ENCODE measurements at regions not wholly inside any gene's neighbourhood (a gene's known extent, or its start where the extent isn't known, plus 50 kb on each side); places are given as distances from the start of the nearest gene placed in this dataset.

DNA sequence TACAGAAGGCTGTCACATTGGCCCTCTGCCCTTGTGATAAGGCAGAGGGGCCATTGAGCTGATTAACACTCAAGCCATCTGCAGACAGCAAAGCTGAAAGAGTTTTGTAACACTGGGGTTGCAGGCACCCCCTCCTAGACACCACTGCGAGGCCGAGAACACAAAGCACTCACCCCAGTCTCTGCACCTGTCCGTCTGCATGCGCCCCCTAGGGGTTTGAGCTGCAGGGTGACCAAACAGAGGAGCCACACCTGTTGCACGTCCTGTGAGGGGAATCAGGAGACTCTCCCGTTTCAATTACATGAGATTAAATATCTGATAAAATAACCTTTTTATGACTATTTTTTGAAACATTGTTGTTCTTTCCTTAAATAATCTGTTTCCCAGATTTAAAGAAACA, 1180.4 kb downstream of the CDH9 start:
- ChIA-PET POLR2A (no interaction called here), CTCF (no interaction called here)
- TF ChIP-seq, protein P1, sequence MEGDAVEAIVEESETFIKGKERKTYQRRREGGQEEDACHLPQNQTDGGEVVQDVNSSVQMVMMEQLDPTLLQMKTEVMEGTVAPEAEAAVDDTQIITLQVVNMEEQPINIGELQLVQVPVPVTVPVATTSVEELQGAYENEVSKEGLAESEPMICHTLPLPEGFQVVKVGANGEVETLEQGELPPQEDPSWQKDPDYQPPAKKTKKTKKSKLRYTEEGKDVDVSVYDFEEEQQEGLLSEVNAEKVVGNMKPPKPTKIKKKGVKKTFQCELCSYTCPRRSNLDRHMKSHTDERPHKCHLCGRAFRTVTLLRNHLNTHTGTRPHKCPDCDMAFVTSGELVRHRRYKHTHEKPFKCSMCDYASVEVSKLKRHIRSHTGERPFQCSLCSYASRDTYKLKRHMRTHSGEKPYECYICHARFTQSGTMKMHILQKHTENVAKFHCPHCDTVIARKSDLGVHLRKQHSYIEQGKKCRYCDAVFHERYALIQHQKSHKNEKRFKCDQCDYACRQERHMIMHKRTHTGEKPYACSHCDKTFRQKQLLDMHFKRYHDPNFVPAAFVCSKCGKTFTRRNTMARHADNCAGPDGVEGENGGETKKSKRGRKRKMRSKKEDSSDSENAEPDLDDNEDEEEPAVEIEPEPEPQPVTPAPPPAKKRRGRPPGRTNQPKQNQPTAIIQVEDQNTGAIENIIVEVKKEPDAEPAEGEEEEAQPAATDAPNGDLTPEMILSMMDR (IDR thresholded peaks at IDR 0.05; ENCODE audit: insufficient read depth, low read length, missing control alignments) = no peak
- DNase-seq (ENCODE audit: low read depth, low spot score) = no peak
- no peak overlapping the region for H3K4me3 ChIP-seq (ENCODE audit: low read depth, low read length)

DNA sequence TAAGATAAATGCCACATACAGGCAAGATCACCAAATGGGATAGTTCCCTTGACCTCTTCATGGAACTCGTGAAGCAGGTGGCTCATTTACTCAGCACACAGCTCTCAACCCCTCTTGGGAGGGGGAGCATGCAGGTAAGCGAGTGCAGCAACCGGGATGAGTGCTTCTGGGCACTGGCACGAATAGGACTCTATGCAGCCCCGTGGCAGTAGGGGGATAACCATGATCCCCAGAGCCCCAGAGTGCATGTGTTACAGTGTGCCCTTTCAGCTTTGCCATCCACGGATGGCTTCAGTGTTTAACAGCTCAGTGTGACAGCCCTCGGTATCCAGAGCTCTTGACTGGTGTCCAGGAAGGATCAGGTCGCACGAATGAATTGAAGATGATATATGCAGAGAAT, 1187.1 kb downstream of the CDH9 start:
- CTCF ChIA-PET = no interaction called here
- TF ChIP-seq, protein P1 (IDR thresholded peaks at IDR 0.05; ENCODE audit: insufficient read depth, low read length, missing control alignments) = no peak
- POLR2A ChIA-PET = no interaction called here
- H3K4me3 ChIP-seq (ENCODE audit: low read depth, low read length) = no peak overlapping the region
- no peak for DNase-seq (ENCODE audit: low read depth, low spot score)

- H3K4me3 ChIP-seq (ENCODE audit: low read depth, low read length) = no peak overlapping the region
- POLR2A ChIA-PET = no interaction called here
- TF ChIP-seq, protein P1 (IDR thresholded peaks at IDR 0.05; ENCODE audit: insufficient read depth, low read length, missing control alignments) = no peak
- CTCF ChIA-PET = no interaction called here
- DNase-seq (ENCODE audit: low read depth, low spot score) = no peak
These were observed 1187.8 kb downstream of the CDH9 start for GRCh38 chr5:25850581-25850980.

- POLR2A ChIA-PET = no interaction called here
- DNase-seq (ENCODE audit: low read depth, low spot score) = no peak
- no peak overlapping the region for H3K4me3 ChIP-seq (ENCODE audit: low read depth, low read length)
- TF ChIP-seq, protein P1 (IDR thresholded peaks at IDR 0.05; ENCODE audit: insufficient read depth, low read length, missing control alignments) = no peak
- CTCF ChIA-PET = no interaction called here
These were observed 1189.1 kb downstream of the CDH9 start for GRCh38 chr5:25849270-25849669.

DNA sequence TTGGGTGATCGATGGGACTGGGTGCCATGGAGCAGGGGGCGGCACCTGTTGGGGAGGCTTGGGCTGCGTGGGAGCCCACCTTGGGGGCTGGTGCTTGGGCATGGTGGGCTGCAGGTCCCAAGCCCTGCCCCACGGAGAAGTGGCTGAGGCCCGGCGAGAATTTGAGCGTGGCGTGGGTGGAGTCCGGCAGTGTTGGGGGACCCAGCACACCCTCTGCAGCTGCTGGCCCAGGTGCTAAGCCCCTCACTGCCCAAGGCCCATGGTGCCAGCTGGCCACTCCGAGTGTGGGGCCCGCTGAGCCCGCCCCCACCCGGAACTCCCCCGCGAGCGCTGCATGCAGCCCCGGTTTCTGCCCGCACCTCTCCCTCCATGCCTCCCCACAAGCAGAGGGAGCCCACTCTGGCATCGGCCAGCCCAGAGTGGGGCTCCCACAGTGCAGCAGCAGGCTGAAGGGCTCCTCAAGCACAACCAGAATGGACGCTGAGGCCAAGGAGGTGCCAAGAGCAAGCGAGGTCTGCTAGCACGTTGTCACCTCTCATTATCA, 1178.6 kb upstream of the CDH10 start:
- H3K4me3 ChIP-seq (ENCODE audit: low read depth, low read length) = no peak overlapping the region
- no peak for DNase-seq (ENCODE audit: low read depth, low spot score)
- ChIA-PET CTCF (no interaction called here), POLR2A (no interaction called here)
- TF ChIP-seq, protein P1 (IDR thresholded peaks at IDR 0.05; ENCODE audit: insufficient read depth, low read length, missing control alignments) = no peak

Data from AG04449 (cell line).